Tibial nerve (tissue), 4 donors: ENCODE measurements at regions not wholly inside any gene's neighbourhood (a gene's known extent, or its start where the extent isn't known, plus 50 kb on each side); places are given as distances from the start of the nearest gene placed in this dataset.
"Not testable (repeated sequence)": the region's sequence is repeated elsewhere in the genome, so short reads cannot be mapped to it uniquely, and the experiment has no call there.

ENCODE experiments used
- DNase-seq, 2 donors: peaks; one replicate each; pipeline ENCODE4 v3.0.0-alpha.2; 2019; ENCODE audit warnings: low spot score in 2 of 2
- H3K27ac ChIP-seq, 4 donors: fragments of 200-600 bp; sonication (generic) in 3 of 4; one replicate each; pipeline ENCODE4 v1.5.1; 2017 to 2019; ENCODE audit warnings: mild to moderate bottlenecking in 1 of 4
- H3K27me3 ChIP-seq, 2 donors: fragments of 200-600 bp; sonication (generic) in 1 of 2; one replicate each; pipeline versions ENCODE4 v1.5.1 to v1.6.0; 2017 to 2019
- H3K36me3 ChIP-seq, 3 donors: fragments of 200-600 bp; sonication (generic); one replicate each; pipeline ENCODE4 v1.5.1; 2018 to 2019
- H3K4me1 ChIP-seq, 4 donors: fragments of 200-600 bp; sonication (generic) in 3 of 4; one replicate each; pipeline ENCODE4 v1.5.1; 2017 to 2019
- H3K4me3 ChIP-seq, 4 donors: fragments of 200-600 bp; sonication (generic) in 3 of 4; one replicate each; pipeline ENCODE4 v1.5.1; 2017 to 2019; ENCODE audit warnings: mild to moderate bottlenecking in 1 of 4, moderate library complexity in 1 of 4
- H3K9me3 ChIP-seq, 4 donors: fragments of 200-600 bp; sonication (generic) in 3 of 4; one replicate each; pipeline ENCODE4 v1.5.1; 2017 to 2019
- CTCF ChIP-seq, 5 experiments: fragments of 200-600 bp in 3 of 5; fragments of 450-650 bp in 2 of 5; sonication (generic) in 3 of 5; IDR thresholded peaks; one replicate each; pipeline ENCODE4 v1.5.1; 2016 to 2019; ENCODE audit warnings: antibody characterized with exemption in 5 of 5, mild to moderate bottlenecking in 3 of 5, moderate library complexity in 2 of 5
- EP300 ChIP-seq, 2 donors: sonication (generic); formaldehyde crosslinking; IDR thresholded peaks; one replicate each; pipeline ENCODE4 v1.6.1; 2017; ENCODE audit warnings: antibody characterized with exemption in 2 of 2, mild to moderate bottlenecking in 1 of 2
- POLR2A ChIP-seq, 2 donors: fragments of 450-650 bp; IDR thresholded peaks; one replicate each; pipeline ENCODE4 v1.6.1; 2017; ENCODE audit warnings: antibody characterized with exemption in 2 of 2, mild to moderate bottlenecking in 2 of 2, moderate library complexity in 2 of 2
- WGBS, 2 donors: methylation state at CpG; one replicate each; pipeline ENCODE4 v1.1.5; 2018; 5-methylcytosine and 5-hydroxymethylcytosine counted together

- H3K4me3 ChIP-seq, result no peak overlapping the region
- H3K4me1 ChIP-seq, result no peaks in the 10 kb centered on the region
- H3K27ac ChIP-seq, result no peak overlapping the region
- TF ChIP-seq CTCF (IDR thresholded peaks at IDR 0.05), result no peak
- no peak for TF ChIP-seq EP300 (IDR thresholded peaks at IDR 0.05)
- no peak for TF ChIP-seq POLR2A (IDR thresholded peaks at IDR 0.05)
- H3K9me3 ChIP-seq, result peaks cover 0 to 8% (median 0%) of the 10 kb centered on the region in 4 donors
- no peaks in the 10 kb centered on the region for H3K36me3 ChIP-seq
- H3K27me3 ChIP-seq, result no peaks in the 10 kb centered on the region
- WGBS, 2 donors, result 73 to 85% methylated on average over 1 of the region's 1 CpG
- no peak for DNase-seq
Measured at GRCh38 chr3:167012691-167013090, 367.4 kb downstream of the ZBBX start.

GRCh38 chr3:167008791-167009190 lies 371.3 kb downstream of the ZBBX start:
- DNase-seq, result no peak
- no peak overlapping the region for H3K4me3 ChIP-seq
- no peaks in the 10 kb centered on the region for H3K4me1 ChIP-seq
- H3K9me3 ChIP-seq, result peaks cover 0 to 8% (median 0%) of the 10 kb centered on the region in 4 donors
- no peak overlapping the region for H3K27ac ChIP-seq
- H3K36me3 ChIP-seq, result no peaks in the 10 kb centered on the region
- TF ChIP-seq CTCF (IDR thresholded peaks at IDR 0.05) (no peak), POLR2A (IDR thresholded peaks at IDR 0.05) (no peak), EP300 (IDR thresholded peaks at IDR 0.05) (no peak)
- H3K27me3 ChIP-seq, result no peaks in the 10 kb centered on the region

- Histone ChIP-seq H3K4me1 (no peaks in the 10 kb centered on the region), H3K9me3 (peaks cover 0 to 14% (median 0%) of the 10 kb centered on the region in 4 donors), H3K4me3 (no peak overlapping the region), H3K27me3 (no peaks in the 10 kb centered on the region), H3K36me3 (no peaks in the 10 kb centered on the region), H3K27ac (no peak overlapping the region)
- TF ChIP-seq POLR2A (IDR thresholded peaks at IDR 0.05), result no peak
- DNase-seq, result no peak
- 93 to 95% methylated on average over 3 to 4 of the region's 4 CpGs for WGBS, 2 donors
Measured at GRCh38 chr3:167001374-167001773, 378.7 kb downstream of the ZBBX start.

- H3K27ac ChIP-seq, result no peak overlapping the region
- no peaks in the 10 kb centered on the region for H3K4me1 ChIP-seq
- no peaks in the 10 kb centered on the region for H3K36me3 ChIP-seq
- DNase-seq, result no peak
- H3K4me3 ChIP-seq, result no peak overlapping the region
- TF ChIP-seq CTCF (IDR thresholded peaks at IDR 0.05) (no peak), POLR2A (IDR thresholded peaks at IDR 0.05) (no peak), EP300 (IDR thresholded peaks at IDR 0.05) (no peak)
- H3K9me3 ChIP-seq, result no peaks in the 10 kb centered on the region
- no peaks in the 10 kb centered on the region for H3K27me3 ChIP-seq
- 65 to 67% methylated on average over 2 of the region's 2 CpGs for WGBS, 2 donors
Measured at GRCh38 chr3:166993015-166993630, 387.0 kb downstream of the ZBBX start.

GRCh38 chr3:166986000-166986399 lies 394.1 kb downstream of the ZBBX start:
- H3K9me3 ChIP-seq, result no peaks in the 10 kb centered on the region
- H3K4me3 ChIP-seq, result no peak overlapping the region
- H3K36me3 ChIP-seq, result no peaks in the 10 kb centered on the region
- no peaks in the 10 kb centered on the region for H3K27me3 ChIP-seq
- TF ChIP-seq CTCF (IDR thresholded peaks at IDR 0.05) (no peak), POLR2A (IDR thresholded peaks at IDR 0.05) (no peak), EP300 (IDR thresholded peaks at IDR 0.05) (no peak)
- no peak overlapping the region for H3K27ac ChIP-seq
- DNase-seq, result no peak
- no peaks in the 10 kb centered on the region for H3K4me1 ChIP-seq

GRCh38 chr3:166975796-166976195 lies 404.3 kb downstream of the ZBBX start:
- not testable (repeated sequence) for H3K4me1 ChIP-seq, H3K27ac ChIP-seq
- WGBS, 2 donors, result 92 to 94% methylated on average over 21 to 35 of the region's 36 CpGs

GRCh38 chr3:166967714-166968113 lies 412.4 kb downstream of the ZBBX start:
- H3K4me3 ChIP-seq, H3K27ac ChIP-seq, H3K27me3 ChIP-seq, H3K36me3 ChIP-seq, H3K4me1 ChIP-seq, DNase-seq: not testable (repeated sequence)
- peaks cover 0 to 20% (median 0%) of the 10 kb centered on the region in 4 donors for H3K9me3 ChIP-seq
- WGBS, 2 donors, result 96 to 97% methylated on average over 8 of the region's 8 CpGs

More at GRCh38 chr3:166975796-166976195, 404.3 kb downstream of the ZBBX start:
- not testable (repeated sequence) for H3K36me3 ChIP-seq, H3K4me3 ChIP-seq, DNase-seq, H3K27me3 ChIP-seq
- H3K9me3 ChIP-seq, result peaks cover 0 to 13% (median 0%) of the 10 kb centered on the region in 4 donors
